ENCODE measurements at regions not wholly inside any gene's neighbourhood (a gene's known extent, or its start where the extent isn't known, plus 50 kb on each side); places are given as distances from the start of the nearest gene placed in this dataset.

DNA sequence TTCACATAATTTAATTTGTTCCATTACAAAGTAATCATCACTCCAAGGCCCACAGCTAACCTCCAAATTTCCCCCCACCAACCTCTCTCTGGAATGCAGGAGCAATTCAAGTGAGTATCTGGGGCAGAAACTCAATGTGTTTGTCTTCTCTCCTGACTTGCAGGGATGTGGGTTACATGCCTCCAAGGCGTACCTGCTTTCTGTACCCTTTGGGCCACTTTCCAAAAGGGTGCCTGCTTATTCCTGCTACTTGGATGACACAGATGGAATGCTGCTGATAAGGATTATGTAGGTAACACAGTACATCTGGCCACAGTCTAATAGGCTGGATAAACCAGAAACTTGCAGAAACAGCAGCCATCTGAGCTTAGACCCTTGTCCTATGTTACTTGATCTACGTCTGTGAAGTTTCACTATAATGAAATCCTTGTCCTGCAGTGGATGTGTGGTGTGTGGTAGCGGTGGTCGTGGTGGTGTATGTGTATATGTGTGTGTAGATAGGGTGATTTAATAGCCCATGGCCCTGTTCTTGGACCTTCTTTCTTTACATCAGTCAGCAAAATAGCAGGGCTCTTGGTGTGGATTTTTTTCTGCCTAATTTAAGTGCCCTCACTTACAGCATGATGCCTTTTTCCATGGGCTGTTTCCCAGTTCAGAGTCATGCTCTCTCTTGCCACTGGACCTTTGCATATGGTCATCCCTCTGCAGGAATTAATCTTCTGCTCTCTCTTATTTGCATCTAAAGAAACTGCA lies 175.9 kb downstream of the ZDHHC21 start:
- no peak for DNase-seq (ENCODE audit: low spot score)

DNA sequence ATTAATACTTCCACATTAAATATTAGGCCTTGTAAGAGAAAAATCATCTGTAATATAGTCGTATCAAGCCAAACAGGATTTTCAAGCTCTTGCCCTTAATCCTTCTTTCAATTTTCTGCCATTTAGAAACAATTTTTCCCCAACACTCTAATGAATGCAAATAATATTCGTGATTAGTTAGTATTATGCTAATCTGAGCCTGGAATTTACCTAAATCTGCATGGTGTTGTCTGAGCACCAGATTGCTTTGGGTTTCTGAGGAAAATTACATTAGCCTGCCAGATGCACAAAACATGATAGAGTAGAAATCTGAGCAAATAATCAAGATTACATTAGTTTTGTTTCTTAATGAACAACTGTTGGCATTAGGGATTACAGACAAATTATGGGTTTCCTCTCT lies 176.6 kb downstream of the ZDHHC21 start:
- no peak for DNase-seq (ENCODE audit: low spot score)

DNA sequence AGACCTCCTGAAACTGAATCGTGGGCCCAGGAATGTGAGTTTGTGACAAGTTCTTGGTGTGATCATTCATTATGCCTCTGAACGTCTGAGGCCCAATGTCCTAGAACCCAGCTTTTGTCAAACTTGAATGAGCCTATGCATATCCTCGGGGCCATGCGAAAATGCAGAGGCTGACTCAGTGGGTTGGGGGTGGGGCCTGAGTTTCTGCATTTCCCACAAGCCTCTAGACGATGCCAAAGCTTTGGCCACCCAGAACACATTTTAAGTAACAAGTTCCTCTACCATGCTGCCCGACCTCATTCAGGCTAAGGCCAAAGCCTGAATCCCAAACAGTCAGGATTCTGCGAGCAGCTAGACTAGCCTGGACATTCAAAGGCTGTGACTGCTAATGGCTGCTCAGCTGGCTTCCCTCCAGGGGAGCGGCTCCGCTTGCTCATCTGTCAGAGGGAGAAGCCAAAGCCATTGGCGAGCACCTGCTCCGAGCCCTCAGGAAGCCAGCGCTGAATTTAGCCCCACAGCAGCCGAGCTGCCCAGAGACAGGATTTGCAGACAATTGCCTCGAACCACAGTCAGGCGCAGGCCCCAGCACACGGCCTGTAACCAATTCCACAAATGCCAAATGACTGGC lies 177.5 kb downstream of the ZDHHC21 start:
- DNase-seq (ENCODE audit: low spot score) = no peak

DNA sequence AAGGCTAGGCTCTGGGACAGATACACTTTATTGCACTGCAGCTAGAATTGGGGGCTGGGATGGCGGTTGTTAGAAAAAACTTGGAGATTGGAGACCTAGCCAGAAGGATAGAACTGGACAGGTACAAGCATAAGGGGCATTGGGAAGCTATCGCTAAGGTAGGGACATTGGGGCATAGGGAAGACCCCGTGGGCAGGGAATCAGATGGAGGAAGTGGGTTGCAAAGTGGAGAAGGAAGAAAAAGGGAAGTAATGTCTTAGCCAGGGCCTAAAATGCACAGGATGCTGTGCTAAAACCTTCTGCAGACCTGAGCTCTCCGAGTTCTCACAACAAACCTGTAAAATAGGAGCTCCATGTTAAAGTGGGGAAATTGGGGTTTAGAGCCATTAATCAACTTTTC lies 178.2 kb downstream of the ZDHHC21 start:
- no peak for DNase-seq (ENCODE audit: low spot score)

DNA sequence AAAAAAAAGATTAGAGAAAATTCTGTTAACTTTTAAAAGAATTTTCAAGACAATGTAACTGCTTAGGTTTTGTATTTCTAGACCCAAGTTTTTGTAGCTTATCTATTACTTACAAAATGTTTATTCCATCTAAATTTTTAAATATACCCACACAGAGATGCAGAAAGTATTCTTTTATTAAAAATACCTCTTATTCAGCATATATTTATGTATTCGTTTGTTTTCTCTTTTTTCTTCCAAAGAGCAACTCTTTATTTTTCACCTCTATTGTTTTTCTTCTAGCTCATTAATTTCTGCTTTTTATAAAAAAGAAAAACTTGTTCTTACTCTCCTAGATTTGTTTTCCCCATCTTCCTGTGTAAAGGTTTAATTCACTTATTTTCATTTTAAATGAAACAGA lies 180.3 kb downstream of the ZDHHC21 start:
- DNase-seq (ENCODE audit: low spot score) = no peak

DNA sequence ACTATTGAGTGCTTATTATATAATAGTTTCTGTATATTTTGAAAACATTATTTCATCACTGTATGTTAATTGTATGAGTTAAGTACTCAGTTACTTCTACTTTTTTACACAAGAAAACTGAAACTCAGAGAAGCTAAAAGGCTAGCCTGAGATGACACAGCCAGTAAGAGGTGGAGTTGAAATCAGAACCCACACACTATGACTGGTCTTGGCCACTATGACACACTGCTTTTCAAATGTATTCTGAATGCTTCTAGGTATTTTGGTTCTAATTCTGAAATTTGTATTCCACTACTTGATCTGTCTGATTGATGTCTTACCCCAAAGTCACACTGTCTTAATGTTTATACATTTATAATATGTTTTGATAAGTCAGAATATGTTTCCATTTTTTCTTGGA lies 181.8 kb downstream of the ZDHHC21 start:
- no peak for DNase-seq (ENCODE audit: low spot score)

DNA sequence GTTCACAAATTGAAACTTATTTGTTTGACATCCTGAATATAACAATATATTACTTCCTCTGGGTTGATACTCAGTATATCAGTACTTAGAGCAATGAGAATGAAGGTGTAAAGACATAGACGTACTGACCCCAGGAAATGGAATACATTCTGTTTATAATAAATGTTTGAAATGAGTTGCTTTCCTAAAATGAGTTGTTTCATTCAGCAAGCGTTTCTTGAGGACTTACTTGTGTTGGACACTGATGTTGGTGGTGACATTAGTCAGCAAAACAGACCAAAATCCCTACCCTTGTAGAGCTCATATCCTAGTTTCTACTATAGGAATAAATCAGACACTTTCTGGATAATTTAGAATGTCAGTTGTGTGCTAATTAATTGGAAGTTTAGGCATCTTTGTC lies 184.3 kb downstream of the ZDHHC21 start:
- no peak for DNase-seq (ENCODE audit: low spot score)

DNA sequence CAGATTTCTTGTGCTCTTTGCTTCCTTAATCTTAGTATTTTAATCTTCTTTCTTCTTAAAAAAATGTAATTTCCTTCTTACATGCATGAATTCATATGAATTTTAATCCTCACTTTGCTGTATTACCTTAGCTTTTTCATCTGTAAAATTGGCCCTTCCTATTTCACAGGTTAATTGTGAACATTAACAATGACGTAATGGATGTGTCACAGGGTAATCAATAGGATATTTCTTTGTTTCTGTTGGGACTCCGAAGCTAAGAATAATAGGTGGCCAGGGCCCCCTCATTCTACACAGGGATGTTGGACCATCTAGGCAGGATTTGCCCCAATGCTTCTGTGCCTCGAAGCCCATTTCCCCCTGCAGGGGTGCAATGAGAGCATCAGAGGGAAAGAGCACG lies 187.4 kb upstream of the NFIB start:
- DNase-seq (ENCODE audit: low spot score) = no peak

DNA sequence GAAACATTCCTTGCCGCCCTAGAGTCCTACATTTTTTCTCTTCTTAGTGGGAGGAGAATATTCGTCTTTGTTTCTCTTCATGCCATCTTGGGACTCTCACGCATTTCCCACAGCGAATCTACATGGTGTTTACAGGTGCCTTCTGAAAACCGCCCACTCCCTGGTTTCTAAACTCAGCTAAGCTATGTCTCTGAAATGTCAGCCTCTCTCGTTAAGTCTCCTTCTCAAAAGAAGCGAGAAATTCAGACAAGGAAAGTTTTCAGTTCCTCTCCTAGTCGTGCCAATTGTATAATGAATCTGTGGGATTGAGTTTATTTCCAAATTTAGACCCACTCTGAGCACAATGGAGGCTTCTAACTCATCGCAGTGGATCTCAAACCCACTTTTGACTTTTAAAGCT lies 186.8 kb upstream of the NFIB start:
- no peak for DNase-seq (ENCODE audit: low spot score)

DNA sequence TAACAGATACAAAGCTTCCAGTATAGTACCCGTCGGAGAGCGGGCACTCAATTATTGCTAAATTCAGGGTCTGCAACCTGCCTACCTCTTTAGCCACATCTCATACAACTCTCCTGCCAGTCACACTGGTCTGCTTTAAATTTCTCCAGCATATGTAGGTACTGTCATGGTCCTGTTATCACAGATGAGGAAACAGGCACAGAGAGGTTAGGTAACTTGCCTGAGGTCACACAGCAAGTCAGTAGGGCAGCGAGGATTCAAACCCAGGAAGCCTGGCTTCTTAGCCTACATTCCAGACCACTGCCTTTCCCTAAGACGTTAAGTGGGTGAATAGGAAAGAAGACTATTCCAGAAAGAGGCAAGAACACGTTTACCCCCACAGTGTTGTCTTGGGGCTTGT lies 186.0 kb upstream of the NFIB start:
- DNase-seq (ENCODE audit: low spot score) = no peak

DNA sequence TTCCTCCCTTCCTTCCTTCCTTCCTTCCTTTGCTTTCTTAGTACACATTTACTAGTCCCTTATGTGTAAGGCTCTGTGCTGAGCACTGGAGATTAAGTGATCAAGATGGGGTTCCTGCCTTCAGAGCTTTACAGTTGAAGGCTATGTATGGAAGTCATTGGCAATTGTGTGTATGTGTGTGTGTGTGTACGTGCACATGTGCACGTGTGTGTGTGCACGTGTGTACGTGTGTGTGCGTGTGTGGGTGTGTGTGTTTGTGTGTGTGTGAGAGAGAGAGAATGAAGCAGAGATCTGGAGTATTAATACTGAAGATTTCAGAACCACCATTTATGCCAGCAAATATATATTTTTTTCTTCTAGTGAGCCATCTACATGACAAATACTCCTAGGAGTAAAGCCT lies 184.9 kb upstream of the NFIB start:
- DNase-seq (ENCODE audit: low spot score) = no peak

DNA sequence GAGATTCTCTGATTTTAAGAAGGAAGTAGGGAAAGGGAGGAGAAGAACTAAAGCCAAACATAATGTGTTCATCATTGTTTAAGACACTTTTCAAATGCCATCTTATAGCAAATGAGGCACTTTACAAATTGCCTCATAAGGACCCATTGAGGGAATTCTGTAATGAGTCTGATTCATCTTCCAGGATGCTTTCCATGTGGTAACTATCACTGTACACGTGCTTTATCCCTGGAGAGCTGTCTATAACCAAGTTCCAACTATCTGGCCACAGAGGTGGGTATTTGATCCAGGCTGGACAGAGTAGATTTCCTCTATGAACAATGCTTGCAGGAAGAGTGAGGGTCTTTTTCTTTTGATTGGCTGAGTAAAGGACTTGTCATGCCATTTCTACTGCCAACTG lies 183.5 kb upstream of the NFIB start:
- DNase-seq (ENCODE audit: low spot score) = no peak

DNA sequence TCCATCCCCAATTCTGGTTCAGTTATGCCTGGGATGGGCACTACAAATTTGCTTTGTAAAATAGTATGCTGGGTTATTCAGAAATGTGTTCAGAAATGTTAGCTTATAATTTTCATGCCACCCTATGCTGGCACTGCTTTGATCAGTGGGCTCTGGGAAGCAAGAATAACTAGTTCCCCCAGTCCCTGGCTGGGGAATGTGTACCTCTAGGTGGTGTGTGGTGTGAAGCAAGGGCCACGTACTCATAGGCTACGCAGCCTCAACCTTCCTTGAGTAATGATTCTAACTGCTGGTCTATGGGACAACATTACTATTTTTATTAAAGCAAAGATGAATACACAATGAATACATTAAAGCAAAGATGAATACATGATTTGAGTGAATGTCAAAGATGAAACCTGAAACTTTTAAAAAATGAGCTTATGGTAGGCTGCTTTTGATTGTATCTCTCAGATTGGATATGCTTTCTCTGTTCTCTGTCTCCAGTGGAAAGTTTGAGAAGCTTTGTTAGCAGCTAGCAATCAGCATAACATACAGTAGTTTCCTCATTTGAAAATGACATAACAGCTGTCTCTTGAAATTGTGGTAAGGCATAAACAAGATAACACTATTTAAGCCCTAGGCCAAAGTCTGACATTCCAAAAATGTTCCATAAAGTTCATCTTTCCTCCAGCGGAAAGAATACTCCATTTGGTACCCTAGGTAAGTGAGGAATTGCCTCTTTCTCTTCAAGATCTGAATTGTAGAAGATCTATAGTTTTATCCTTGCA lies 174.7 kb upstream of the NFIB start:
- DNase-seq (ENCODE audit: low spot score) = no peak

DNA sequence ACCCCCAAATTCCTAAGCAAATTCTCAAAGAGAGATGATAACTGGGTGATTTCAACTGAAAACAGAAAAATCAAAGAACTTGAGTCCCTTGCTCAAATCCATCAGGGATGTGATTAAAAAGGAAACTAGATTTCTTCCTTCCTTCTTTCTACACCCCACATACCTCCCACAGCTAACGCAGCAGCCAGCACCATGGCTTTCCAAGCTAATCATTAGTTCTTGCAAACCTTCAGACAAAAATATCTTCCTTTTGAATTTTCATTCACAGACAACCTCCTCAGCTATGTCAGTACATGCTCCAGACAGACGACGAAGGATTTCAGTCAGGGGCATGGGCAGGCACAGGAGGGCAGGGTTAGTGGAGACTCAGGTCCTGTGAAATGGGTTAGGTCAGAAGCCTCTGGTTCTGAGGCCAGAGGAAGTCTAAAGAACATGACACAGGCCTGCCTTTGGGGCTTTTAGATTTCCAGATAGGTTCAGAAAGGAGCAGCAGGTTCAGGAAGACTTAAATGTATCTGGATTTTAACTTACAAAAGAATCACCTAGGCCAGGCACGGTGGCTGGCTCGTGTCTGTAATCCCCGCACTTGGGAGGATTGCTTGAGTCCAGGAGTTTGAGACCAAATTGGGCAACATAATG lies 173.7 kb upstream of the NFIB start:
- no peak for DNase-seq (ENCODE audit: low spot score)

DNA sequence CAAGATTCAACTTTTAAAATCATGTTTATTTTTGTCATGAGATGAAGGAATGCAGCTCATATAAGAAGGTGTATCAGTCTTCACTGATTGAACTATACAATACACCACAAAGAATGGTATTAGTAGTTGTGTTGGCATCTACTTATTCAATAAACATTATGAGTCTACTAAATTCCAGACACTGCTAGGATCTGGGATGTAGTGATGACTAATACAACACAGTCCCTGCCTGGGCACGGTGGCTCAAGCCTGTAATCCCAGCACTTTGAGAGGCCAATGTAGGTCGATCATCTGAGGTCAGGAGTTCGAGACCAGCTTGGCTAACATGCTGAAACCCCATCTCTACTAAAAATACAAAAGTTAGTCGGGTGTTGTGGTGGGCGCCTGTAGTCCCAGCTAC lies 171.4 kb upstream of the NFIB start:
- DNase-seq (ENCODE audit: low spot score) = no peak

DNA sequence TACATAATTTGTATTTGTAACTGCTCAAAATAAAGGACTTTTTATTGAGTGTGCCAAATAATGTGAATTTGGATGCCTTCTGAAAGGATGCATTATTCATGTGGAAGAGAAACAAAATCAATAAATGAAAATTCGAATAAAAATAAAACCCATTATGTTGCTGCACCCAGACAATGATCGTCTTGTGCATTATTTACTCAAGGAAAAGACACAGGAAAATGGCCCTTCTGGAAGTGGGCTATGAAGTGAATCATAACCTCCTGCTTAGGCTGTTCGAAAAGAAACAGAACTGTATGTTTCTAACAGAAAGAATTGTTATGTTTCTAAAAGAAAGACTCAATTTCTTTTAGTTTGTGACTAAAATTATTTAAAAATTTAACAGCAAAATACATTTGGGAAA lies 168.9 kb upstream of the NFIB start:
- DNase-seq (ENCODE audit: low spot score) = no peak

DNA sequence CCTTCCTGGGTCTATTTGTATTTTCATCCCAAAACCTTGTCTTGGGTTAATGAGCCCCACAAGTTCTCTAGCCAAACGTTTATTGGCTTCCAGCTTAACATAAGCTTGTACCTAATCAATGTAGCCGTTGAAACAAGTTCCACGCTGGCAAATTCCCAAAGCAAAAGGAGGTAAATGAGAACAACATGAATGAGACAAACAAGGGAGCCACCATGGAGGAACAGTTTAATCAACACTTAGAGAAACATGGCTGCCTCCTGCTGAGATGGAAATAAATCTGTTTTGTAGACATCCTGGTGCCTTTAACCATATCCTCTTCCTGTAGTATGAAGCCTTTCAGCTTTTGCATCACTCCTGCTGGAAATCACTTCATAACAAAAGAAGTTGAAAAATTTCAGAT lies 166.6 kb upstream of the NFIB start:
- DNase-seq (ENCODE audit: low spot score) = no peak

DNA sequence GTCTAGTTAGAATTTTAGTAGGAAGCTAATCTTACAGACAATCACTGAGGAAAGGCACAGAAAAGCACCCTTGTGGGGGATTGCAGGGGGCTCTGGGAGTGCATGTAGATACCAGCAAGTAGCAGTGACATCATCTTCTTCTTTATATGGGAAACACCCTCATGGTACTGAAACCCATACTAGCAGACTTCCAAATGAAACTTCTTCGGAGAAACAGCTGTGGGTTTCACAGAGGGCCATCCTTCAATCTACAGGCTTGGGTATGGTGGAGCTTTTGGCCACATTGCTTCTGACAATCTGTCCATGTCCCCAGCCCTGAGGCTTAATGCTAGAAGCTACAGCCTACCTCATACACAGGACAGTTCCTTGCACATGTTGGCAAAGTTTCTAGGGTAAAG lies 165.2 kb upstream of the NFIB start:
- DNase-seq (ENCODE audit: low spot score) = no peak

DNA sequence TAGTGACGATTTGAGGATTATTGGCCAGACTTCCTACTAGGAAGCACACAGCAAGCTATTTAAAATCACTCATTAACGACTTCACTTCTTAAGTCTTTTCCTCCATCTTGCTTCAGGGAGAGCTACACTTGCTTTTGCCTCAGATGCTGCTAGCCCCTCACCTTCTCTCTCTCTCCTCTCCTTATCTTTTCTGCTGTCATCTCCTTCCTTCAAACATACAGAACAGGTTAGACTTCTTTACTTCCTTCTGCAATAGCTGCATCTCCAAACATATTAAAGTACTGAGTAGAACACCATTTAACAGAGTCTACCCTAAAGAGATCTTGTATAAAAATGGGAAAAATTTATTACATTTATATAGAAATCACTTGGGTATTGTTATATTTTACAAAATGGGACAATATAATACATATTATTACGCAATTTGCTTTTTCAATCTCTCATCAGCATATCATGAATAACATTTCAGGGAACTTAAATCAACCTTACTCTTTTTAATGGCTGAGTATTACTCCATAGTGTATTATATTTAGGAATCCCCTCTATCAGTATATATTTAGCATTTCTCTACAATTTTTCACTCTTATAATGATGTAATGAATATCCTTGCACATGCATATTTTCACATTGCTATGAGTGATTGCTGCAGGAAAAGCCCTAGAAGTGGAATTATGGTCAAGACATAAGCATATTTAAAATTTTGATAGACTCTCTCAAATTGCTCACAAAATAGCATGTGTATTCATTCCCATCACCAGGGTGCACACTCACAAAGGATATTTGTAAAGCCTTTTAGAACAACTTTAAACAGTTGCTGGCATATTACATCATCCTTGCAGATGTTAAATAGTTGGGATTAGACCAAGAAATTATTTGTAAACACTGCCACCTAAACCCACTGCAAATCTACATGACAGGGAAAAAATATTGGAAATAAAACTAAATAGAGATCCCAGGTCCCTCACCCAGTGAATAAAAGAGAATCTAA lies 164.5 kb upstream of the NFIB start:
- DNase-seq (ENCODE audit: low spot score) = peak; percentile 11

DNA sequence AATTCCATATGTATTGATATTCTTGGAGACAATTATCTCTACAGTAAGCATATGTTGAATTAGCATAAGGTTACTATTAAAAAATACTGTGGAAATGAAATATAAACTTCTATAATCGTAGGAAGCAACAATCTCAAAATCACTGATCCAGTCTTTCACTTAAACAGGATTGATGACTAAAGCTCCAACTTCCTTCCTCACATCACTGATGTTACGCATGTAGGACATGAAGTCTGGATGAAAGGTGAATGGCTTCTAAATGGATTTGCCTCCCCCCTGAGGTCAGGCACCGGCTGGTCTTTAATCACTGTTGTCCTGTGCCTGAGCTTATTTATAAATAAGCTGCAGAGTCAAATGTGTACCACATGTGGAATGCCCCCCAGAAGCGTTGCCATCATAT lies 157.1 kb upstream of the NFIB start:
- DNase-seq (ENCODE audit: low spot score) = no peak

DNA sequence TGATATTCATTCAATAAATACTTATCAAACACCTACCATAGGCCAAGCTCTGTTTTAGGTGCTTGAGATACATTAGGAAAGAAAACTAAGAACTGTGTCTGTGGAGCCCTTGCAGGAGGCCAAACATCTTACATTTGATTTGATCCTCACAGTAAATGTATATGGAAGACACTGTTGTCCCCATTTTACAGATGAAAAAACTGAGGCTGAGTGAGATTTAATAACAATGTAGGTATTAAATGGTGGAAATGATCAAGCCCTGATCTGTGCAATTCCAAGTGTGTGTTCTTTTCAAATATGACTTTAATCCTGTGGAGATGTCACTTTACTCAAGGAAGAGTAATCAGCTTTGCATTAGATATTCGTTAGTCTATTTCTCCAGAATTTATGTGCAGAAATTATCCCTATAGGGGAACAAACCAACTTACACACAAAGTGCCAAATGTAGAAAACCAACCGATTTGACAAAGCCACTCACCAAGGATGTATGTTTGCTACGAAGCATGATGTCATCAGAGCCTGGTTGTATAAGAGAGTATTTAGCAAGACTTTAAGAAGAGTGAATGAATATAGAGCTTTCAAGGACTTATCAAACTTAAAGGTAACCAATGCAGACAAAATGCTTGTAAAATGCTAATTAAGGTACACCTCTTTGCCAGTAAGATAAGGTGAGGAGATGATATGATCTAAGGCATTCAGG lies 153.9 kb upstream of the NFIB start:
- no peak for DNase-seq (ENCODE audit: low spot score)
